ENCODE measurements at regions not wholly inside any gene's neighbourhood (a gene's known extent, or its start where the extent isn't known, plus 50 kb on each side); places are given as distances from the start of the nearest gene placed in this dataset.

- TF ChIP-seq CTCF (IDR thresholded peaks at IDR 0.05) (peak; percentile 36), EZH2phosphoT487 (IDR thresholded peaks at IDR 0.05) (no peak), EZH2 (IDR thresholded peaks at IDR 0.05) (no peak)
Measured at GRCh38 chr1:30322859-30323257, 400.5 kb downstream of the MATN1 start.

Data from neural progenitor cell (in vitro differentiated cells).